ENCODE measurements at regions not wholly inside any gene's neighbourhood (a gene's known extent, or its start where the extent isn't known, plus 50 kb on each side); places are given as distances from the start of the nearest gene placed in this dataset.

GRCh38 chr5:34578962-34579361 is 77.2 kb upstream of the RAI14 start:
- H3K27me3 Mint-ChIP-seq (ENCODE audit: low read depth) = no peaks in the 10 kb centered on the region; the same call in 1 of the 2 replicates
- CTCF ChIA-PET = no interaction called here

GRCh38 chr5:34580983-34581382 is 75.1 kb upstream of the RAI14 start:
- Mint-ChIP-seq H3K27ac (no peak overlapping the region), H3K27me3 (ENCODE audit: low read depth) (no peaks in the 10 kb centered on the region; the same call in 1 of the 2 replicates), H3K36me3 (no peaks in the 10 kb centered on the region), H3K9me3 (peaks cover 12% of the 10 kb centered on the region), H3K4me1 (peaks cover 9% of the 10 kb centered on the region), H3K4me3 (no peak overlapping the region)
- ChIA-PET CTCF (no interaction called here), POLR2A (no interaction called here)
- ATAC-seq = peak; percentile 33; the same call in 1 of the 2 replicates
- no peak for DNase-seq (ENCODE audit: low spot score)
- TF ChIP-seq ZNF425 (CRISPR knock-in tag; conservative IDR thresholded peaks at IDR 0.05) = no peak
- no peak for TF ChIP-seq TEAD4 (CRISPR knock-in tag; IDR thresholded peaks at IDR 0.05)
- no peak for TF ChIP-seq ATF1 (CRISPR knock-in tag; IDR thresholded peaks at IDR 0.05)
- no peak for TF ChIP-seq E2F1 (CRISPR knock-in tag; IDR thresholded peaks at IDR 0.05)
- no peak for TF ChIP-seq E2F5 (CRISPR knock-in tag; IDR thresholded peaks at IDR 0.05)
- no peak for TF ChIP-seq GABPB1 (CRISPR knock-in tag; IDR thresholded peaks at IDR 0.05)
- no peak for TF ChIP-seq ARID4B (CRISPR knock-in tag; IDR thresholded peaks at IDR 0.05; ENCODE audit: borderline replicate concordance)
- TF ChIP-seq ELF4 (CRISPR knock-in tag; IDR thresholded peaks at IDR 0.05; ENCODE audit: low read depth) = no peak

More at GRCh38 chr5:34578962-34579361, 77.2 kb upstream of the RAI14 start:
- H3K9me3 Mint-ChIP-seq = peaks cover 8% of the 10 kb centered on the region
- DNase-seq (ENCODE audit: low spot score) = no peak
- no peak overlapping the region for H3K4me3 Mint-ChIP-seq
- POLR2A ChIA-PET = no interaction called here
- TF ChIP-seq ZNF423 (CRISPR knock-in tag; IDR thresholded peaks at IDR 0.05) (no peak), ERG (CRISPR knock-in tag; IDR thresholded peaks at IDR 0.05) (no peak), SMAD4 (CRISPR knock-in tag; IDR thresholded peaks at IDR 0.05) (no peak), OVOL2 (CRISPR knock-in tag; IDR thresholded peaks at IDR 0.05; ENCODE audit: borderline replicate concordance) (no peak), ETV6 (CRISPR knock-in tag; IDR thresholded peaks at IDR 0.05) (no peak), TP53 (CRISPR knock-in tag; IDR thresholded peaks at IDR 0.05) (no peak), JAZF1 (CRISPR knock-in tag; IDR thresholded peaks at IDR 0.05) (no peak), ZNF416 (CRISPR knock-in tag; IDR thresholded peaks at IDR 0.05) (no peak), IRF2 (CRISPR knock-in tag; IDR thresholded peaks at IDR 0.05; ENCODE audit: borderline replicate concordance, low read depth) (no peak), PRDM15 (CRISPR knock-in tag; IDR thresholded peaks at IDR 0.05) (no peak), IRF1 (CRISPR knock-in tag; IDR thresholded peaks at IDR 0.05) (no peak)
- H3K27ac Mint-ChIP-seq = no peak overlapping the region
- no peaks in the 10 kb centered on the region for H3K36me3 Mint-ChIP-seq
- peaks cover 13% of the 10 kb centered on the region for H3K4me1 Mint-ChIP-seq
- no peak for ATAC-seq
